ENCODE measurements at regions not wholly inside any gene's neighbourhood (a gene's known extent, or its start where the extent isn't known, plus 50 kb on each side); places are given as distances from the start of the nearest gene placed in this dataset.
"Not testable (repeated sequence)": the region's sequence is repeated elsewhere in the genome, so short reads cannot be mapped to it uniquely, and the experiment has no call there.

GRCh38 chr3:10623578-10624275, 118.3 kb upstream of the ATP2B2 start:
- no peak for DNase-seq (ENCODE audit: low read depth in 1 of 2, low spot score in 1 of 2)

DNA sequence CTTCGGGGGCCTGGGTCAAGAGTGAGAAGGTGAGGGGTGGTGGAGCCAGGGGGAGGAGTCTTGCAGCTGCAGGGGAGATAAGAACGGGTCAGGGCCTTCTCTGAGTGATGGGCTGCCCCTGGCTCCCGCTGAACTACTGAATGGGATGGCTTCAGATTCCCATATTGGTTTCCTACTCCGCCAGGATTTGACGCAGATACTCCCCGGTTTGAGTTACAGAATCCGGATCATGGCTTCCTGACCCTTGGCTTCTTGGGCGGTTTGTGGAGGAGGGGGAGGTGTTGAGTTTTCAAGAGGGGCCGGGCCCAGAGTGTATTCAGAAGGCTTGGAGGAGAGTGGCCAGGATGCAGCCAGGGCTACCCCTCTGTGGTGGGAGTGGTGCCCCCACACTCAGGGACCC, 119.9 kb upstream of the ATP2B2 start:
- DNase-seq (ENCODE audit: low read depth in 1 of 2, low spot score in 1 of 2): no peak

DNA sequence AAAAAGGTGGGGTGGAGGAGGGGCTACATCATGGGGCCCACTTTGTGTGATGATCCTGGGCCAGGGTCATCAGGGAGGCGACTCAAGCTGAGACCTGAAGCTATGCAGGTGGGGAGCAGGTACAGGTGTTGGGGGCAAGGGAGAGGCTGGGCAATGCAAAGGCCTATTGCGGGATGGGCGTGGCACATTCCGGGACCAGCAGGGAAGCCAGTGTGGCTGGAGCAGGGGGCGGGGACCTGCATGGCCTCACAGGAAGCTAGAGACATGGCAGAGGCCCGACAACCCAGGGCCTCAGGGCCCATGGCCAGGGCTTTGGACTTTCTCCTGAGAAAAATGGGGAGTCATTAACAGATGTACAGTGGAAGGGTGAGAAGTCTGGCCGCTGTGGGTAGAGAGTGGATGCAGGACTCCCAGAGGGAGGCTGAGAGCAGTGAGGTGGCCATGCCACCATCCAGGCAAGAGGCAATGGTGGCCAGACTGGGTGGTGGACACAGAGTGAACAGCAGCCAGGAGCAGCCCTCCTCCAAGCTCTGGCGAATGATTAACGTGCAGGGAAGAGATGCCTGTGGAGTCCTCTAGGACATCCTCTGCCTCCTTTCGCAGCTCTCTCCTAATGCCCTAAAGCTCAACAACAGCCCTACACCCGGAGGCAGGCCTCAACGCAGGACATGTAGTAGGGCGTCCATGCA, 122.6 kb upstream of the ATP2B2 start:
- no peak for DNase-seq (ENCODE audit: low read depth in 1 of 2, low spot score in 1 of 2)

DNA sequence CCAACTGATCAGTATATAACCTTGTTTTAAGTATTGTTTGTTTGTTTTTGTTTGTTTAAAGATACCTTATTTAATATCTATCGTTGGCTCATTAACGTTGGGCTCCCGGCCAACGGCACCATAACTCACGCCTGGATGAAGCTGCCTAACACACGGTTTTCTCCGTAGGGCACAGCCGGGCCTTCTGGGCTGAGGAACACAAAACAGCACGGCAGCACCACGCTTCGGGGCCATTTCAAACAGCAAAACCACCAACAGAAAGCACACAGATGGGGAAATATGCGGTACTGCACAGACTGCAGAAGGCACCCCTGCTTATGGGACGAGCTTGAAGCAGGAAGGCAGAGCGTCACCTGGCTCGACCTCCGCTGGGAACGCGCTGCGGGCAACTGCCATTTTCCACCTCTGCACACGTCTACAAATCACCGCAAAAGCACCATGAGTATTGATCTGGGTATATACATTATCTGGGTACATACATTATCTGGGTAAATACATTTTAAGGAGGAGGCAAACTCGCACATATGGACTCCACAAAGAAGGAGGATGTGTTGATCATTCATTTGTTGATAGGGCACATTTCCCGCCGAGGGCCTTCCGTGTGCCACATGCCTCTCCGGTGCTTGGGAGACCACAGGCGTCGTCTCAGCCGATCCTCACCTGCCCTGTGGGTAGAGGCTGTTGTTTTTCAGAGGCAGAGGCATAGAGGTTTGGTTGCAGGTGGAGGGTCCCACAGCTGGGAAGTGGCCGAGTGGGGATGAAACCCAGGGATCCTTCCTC, 123.7 kb upstream of the ATP2B2 start:
- DNase-seq (ENCODE audit: low read depth in 1 of 2, low spot score in 1 of 2): no peak

- DNase-seq (ENCODE audit: low read depth in 1 of 2, low spot score in 1 of 2): no peak
Measured at GRCh38 chr3:10629671-10630040, 124.3 kb upstream of the ATP2B2 start.

DNA sequence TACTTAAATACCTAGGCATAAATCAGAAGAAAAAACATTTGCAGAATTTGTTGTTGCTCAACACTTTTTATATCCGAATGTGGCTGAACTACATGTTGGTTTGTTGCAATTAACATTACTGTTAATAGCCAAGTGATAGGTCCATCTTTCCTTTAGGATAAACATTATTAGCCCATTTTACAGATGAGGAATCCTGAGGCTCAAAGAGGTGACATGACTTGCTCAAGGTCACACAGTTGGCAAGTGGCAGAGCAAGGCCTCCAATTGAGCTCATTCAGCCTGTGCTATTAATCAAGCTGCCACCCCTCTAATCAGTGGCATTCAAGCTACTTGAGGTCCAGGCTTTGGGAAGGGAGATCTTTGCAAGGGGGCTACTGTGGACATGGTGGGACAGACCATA, 125.8 kb upstream of the ATP2B2 start:
- no peak for DNase-seq (ENCODE audit: low read depth in 1 of 2, low spot score in 1 of 2)

- DNase-seq (ENCODE audit: low read depth in 1 of 2, low spot score in 1 of 2): no peak
Measured at GRCh38 chr3:10632125-10632524, 126.7 kb upstream of the ATP2B2 start.

DNA sequence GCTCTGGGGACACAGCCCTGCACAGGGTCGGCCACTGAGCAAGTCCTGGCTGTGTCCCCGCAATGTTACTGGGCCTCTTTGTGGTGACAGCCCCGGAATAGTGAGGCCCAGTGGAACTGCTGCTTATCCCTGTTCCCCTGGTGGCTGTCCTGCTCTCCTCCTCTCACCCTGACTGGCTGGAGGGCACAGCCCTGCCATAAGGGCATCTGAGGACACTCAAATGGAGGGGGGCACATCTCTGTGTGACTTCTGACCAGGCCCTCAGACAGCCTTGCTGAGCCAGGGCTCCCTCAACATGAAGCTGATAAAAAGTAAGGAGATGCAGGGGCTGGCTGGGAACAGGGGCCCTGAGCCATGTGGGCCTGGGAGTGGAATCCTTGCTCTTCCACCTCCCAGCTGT, 127.4 kb upstream of the ATP2B2 start:
- no peak for DNase-seq (ENCODE audit: low read depth in 1 of 2, low spot score in 1 of 2)

DNA sequence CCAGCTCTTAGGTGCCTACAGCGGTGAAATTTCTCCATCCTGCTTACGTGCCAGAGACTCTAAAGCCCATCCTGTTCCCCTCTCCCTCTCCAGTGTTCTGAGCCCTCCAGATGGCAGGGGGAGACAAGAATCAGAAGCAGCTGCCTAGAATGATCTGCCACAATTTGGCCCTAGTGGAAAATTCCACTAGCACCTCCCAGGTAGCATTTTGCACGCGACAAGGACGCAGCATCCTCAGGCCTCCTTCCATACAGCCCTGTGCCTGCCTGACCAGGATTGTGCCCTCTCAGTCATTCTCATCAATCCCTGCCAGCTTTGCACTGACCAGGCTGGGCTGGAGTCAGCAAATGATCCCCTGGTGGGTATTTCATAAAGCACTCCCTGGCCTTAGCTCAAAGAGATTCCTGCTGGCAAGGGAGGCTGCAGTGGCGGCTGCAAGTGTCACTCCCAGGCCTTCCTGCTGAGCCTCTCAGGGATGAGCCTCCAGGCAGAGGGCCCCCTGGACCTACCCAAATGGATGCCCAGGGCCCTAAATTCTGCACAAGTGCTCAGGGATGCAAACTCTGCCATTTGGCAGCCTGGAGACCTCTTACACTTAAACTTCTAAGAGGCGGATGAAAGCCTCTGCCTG, 130.2 kb upstream of the ATP2B2 start:
- DNase-seq (ENCODE audit: low read depth in 1 of 2, low spot score in 1 of 2): no peak

DNA sequence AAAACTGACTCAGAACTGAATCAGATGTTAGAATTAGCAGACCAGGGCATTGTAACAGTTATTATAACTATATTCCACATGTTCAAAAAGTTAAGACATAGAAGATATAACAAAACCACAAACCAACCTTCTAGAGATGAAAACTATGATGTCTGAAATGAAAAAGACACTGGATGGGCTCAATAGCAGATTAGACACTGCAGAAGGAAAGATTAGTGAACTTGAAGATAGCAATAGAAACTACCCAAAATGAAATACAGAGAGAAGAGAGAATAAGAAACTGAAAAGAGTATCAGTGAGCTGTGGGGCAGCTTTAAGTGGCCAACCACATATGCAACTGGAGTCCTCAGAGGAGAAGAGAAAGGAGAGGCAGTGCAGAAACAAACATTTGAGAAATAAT, 132.0 kb upstream of the ATP2B2 start:
- DNase-seq (ENCODE audit: low read depth in 1 of 2, low spot score in 1 of 2): no peak

- DNase-seq (ENCODE audit: low read depth in 1 of 2, low spot score in 1 of 2): no peak
Measured at GRCh38 chr3:10638466-10638865, 133.1 kb upstream of the ATP2B2 start.

DNA sequence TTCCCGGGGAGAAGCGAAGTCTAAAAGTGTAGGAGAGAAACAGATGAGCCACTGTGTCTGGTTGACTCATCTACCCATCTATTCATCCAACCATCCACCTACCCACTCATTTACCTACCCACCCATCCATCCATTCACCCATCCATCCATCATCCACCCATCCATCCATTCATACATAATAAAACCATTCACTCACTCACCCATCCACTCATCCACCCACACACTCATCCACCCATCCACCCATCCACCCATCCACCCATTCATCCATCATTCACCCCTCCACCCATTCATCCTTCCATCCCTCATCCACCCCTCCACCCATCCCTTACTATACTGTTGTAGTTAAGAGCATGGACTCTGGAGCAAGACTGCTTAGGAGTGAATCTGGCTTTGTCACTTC, 136.4 kb upstream of the ATP2B2 start:
- DNase-seq (ENCODE audit: low read depth in 1 of 2, low spot score in 1 of 2): no peak

DNA sequence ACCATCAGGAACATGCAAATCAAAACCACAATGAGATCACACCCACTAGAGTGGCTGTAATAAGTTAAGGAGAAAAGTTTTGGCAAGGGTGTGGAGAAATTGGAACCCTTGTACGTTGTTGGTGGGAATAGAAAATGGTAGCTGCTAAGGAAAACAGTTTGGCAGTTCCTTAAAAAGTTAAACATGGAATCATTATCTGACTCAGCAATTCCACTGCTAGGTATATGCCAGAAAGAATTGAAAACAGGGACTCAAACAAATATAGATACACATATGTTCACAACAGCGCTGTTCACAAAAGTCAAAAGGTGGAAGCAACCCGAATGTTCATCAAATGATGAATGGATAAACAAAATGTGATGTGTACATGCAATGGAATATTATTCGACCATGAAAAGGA, 138.8 kb upstream of the ATP2B2 start:
- no peak for DNase-seq (ENCODE audit: low read depth in 1 of 2, low spot score in 1 of 2)

GRCh38 chr3:10645800-10646199, 140.4 kb upstream of the ATP2B2 start:
- DNase-seq (ENCODE audit: low read depth in 1 of 2, low spot score in 1 of 2): no peak

GRCh38 chr3:10646531-10647335, 141.3 kb upstream of the ATP2B2 start:
- DNase-seq (ENCODE audit: low read depth in 1 of 2, low spot score in 1 of 2): no peak

- no peak for DNase-seq (ENCODE audit: low read depth in 1 of 2, low spot score in 1 of 2)
Measured at GRCh38 chr3:10647376-10647775, 142.0 kb upstream of the ATP2B2 start.

DNA sequence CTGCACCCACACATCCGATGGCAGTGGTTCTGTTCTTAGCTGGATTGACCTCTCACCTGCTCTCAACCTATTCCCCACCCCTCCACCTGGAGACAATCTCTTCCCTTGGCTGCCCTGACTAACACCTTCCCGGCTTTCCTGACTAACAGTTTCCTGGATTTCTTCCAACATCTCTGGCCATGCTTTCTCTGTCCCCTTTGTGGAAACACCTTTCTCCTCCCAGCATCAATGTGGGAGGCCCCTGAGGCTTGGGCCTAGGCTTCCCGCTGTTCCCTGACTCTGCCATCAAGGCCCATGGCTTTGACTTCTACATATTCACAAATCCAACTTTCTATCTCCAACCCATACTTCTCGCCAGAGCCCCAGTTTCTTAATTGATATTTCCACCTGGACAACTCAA, 142.8 kb upstream of the ATP2B2 start:
- no peak for DNase-seq (ENCODE audit: low read depth in 1 of 2, low spot score in 1 of 2)

GRCh38 chr3:10649463-10649862, 144.1 kb upstream of the ATP2B2 start:
- DNase-seq (ENCODE audit: low read depth in 1 of 2, low spot score in 1 of 2): not testable (repeated sequence)

DNA sequence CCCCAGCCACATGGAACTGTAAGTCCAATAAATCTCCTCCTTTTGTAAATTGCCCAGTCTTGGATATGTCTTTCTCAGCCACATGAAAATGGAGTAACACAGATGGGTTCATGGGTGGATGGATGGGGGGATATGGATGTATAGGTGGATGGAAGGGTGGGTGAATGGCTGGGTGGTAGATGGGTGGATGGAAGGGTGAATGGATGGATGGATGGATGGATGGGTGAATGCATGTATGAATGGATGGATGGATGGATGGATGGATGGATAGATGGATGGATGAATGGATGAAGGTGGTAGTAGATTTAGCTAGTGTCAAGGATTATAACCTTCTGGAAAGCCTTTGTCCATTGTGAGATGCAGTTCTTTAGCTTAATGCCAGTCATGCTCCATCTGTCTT, 146.1 kb upstream of the ATP2B2 start:
- no peak for DNase-seq (ENCODE audit: low read depth in 1 of 2, low spot score in 1 of 2)

- no peak for DNase-seq (ENCODE audit: low read depth in 1 of 2, low spot score in 1 of 2)
Measured at GRCh38 chr3:10653241-10653640, 147.9 kb upstream of the ATP2B2 start.
